Erythroblast (primary cell): ENCODE measurements at regions not wholly inside any gene's neighbourhood (a gene's known extent, or its start where the extent isn't known, plus 50 kb on each side); places are given as distances from the start of the nearest gene placed in this dataset.

Experiments used
- GATA1 ChIP-seq: IDR thresholded peaks from 2 replicates; pipeline ENCODE4 v1.6.1; 2011; ENCODE audit warnings: low read depth, mild to moderate bottlenecking, control low read depth, low read length, moderate library complexity
- POLR2A ChIP-seq: IDR thresholded peaks from 2 replicates; pipeline ENCODE4 v1.6.1; 2011; ENCODE audit warnings: mild to moderate bottlenecking, low read length

- no peak for TF ChIP-seq POLR2A
- TF ChIP-seq GATA1: no peak
Measured at GRCh38 chr10:117747636-117748035, 205.1 kb downstream of the EMX2 start.
